ENCODE measurements at regions not wholly inside any gene's neighbourhood (a gene's known extent, or its start where the extent isn't known, plus 50 kb on each side); places are given as distances from the start of the nearest gene placed in this dataset.

GRCh38 chr11:109794501-109794900 lies 298.7 kb upstream of the ZC3H12C start:
- Histone ChIP-seq H3K9me3 (replicated peaks) (no peaks in the 10 kb centered on the region), H3K4me1 (replicated peaks) (no peaks in the 10 kb centered on the region), H3K27ac (no peak overlapping the region; the same call in 1 of the 2 replicates), H3K36me3 (no peaks in the 10 kb centered on the region), H3K27me3 (replicated peaks) (no peaks in the 10 kb centered on the region), H3K4me3 (no peak overlapping the region)
- peak in 1 of 2 experiments; percentile 4 for DNase-seq (ENCODE audit: low read depth in 1 of 2, low spot score in 2 of 2)

GRCh38 chr11:109795234-109795633 lies 298.0 kb upstream of the ZC3H12C start:
- H3K4me1 ChIP-seq (replicated peaks), result no peaks in the 10 kb centered on the region
- DNase-seq (ENCODE audit: low read depth in 1 of 2, low spot score in 2 of 2), result no peak
- no peak overlapping the region; the same call in 1 of the 2 replicates for H3K27ac ChIP-seq
- no peak overlapping the region for H3K4me3 ChIP-seq
- H3K36me3 ChIP-seq, result no peaks in the 10 kb centered on the region
- H3K9me3 ChIP-seq (replicated peaks), result no peaks in the 10 kb centered on the region
- H3K27me3 ChIP-seq (replicated peaks), result no peaks in the 10 kb centered on the region

- no peak for DNase-seq (ENCODE audit: low read depth in 1 of 2, low spot score in 2 of 2)
- Histone ChIP-seq H3K36me3 (no peaks in the 10 kb centered on the region), H3K4me3 (no peak overlapping the region), H3K27ac (no peak overlapping the region), H3K27me3 (replicated peaks) (no peaks in the 10 kb centered on the region), H3K9me3 (replicated peaks) (no peaks in the 10 kb centered on the region), H3K4me1 (replicated peaks) (no peaks in the 10 kb centered on the region)
These were observed 296.9 kb upstream of the ZC3H12C start for GRCh38 chr11:109796253-109796652.

DNA sequence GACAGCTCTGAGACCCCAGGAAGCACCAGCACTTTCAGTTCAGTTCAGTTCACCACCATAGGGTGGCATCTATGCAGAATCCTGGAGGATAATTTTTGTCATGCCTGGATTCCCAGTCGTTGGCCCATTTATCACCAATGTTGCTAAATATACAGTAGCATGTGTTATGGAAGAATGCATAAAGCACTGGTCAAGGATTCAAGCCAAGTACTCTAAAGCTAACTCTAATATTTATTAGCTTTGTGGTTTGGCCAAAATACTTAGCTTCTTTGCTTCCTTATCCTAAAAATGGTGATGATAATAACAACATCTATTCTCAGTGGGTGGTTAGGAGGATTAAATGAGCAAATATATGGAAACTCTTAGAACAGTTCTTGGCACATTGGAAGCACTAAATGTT lies 294.7 kb upstream of the ZC3H12C start:
- Histone ChIP-seq H3K36me3 (no peaks in the 10 kb centered on the region), H3K4me3 (no peak overlapping the region), H3K27me3 (replicated peaks) (no peaks in the 10 kb centered on the region), H3K9me3 (replicated peaks) (no peaks in the 10 kb centered on the region), H3K4me1 (replicated peaks) (no peaks in the 10 kb centered on the region), H3K27ac (no peak overlapping the region)
- DNase-seq (ENCODE audit: low read depth in 1 of 2, low spot score in 2 of 2), result no peak

DNA sequence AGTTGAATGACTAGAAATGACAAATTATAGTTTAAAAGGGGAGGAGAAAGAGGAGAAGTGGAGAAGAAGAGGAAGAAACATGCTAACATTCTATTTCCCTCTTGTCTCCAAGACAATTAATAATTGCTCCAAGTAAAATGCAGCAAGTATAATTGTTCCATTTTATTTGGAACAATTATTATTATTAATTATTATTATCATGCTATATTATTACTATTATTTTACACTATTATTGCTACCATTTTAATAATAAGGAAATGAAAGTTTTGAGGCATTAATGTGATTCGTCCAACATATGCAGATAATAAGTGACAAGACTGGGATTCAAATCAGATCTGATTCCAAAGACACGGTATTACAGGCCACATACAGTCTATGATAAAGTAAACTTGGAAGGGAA lies 293.6 kb upstream of the ZC3H12C start:
- DNase-seq (ENCODE audit: low read depth in 1 of 2, low spot score in 2 of 2), result no peak
- Histone ChIP-seq H3K27ac (no peak overlapping the region), H3K4me1 (replicated peaks) (no peaks in the 10 kb centered on the region), H3K27me3 (replicated peaks) (no peaks in the 10 kb centered on the region), H3K36me3 (no peaks in the 10 kb centered on the region), H3K9me3 (replicated peaks) (no peaks in the 10 kb centered on the region), H3K4me3 (no peak overlapping the region)

DNA sequence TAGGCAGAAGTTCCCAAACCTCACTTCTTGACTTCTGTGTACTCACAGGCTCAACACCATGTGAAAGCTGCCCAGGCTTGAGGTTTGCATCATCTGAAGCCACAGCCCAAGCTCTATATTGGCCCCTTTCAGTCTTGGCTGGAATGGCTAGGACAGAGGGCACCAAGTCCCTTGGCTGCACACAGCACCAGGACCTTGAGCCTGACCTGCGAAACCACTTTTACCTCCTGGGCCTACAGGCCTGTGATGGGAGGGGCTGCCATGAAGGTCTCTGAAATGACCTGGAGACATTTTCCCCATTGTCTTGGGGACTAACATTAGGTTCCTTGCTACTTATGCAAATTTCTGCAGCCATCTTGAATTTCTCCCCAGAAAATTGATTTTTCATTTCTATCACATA lies 288.3 kb upstream of the ZC3H12C start:
- Histone ChIP-seq H3K36me3 (no peaks in the 10 kb centered on the region), H3K4me1 (replicated peaks) (no peaks in the 10 kb centered on the region), H3K9me3 (replicated peaks) (no peaks in the 10 kb centered on the region), H3K4me3 (no peak overlapping the region), H3K27ac (no peak overlapping the region), H3K27me3 (replicated peaks) (no peaks in the 10 kb centered on the region)
- no peak for DNase-seq (ENCODE audit: low read depth in 1 of 2, low spot score in 2 of 2)

DNA sequence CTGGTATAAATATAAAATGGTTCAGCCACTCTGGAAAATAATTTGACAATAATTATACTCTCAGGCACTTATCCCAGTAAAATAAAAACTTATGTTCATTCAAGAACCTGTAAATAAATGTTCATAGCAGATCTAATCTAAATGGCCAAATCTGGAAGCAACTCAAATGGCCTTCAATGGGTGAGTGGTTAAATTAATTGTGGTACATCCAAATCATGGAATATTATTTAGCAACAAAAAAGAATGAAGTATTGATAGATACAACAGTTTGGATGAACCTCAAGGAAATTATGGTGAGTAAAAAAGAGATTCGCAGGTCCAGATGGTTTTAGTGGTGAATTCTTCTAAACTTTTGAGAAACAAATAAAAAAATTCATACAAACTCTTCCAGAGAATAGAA lies 287.0 kb upstream of the ZC3H12C start:
- Histone ChIP-seq H3K4me1 (replicated peaks) (no peaks in the 10 kb centered on the region), H3K4me3 (no peak overlapping the region), H3K9me3 (replicated peaks) (no peaks in the 10 kb centered on the region), H3K27me3 (replicated peaks) (no peaks in the 10 kb centered on the region), H3K27ac (no peak overlapping the region), H3K36me3 (no peaks in the 10 kb centered on the region)
- no peak for DNase-seq (ENCODE audit: low read depth in 1 of 2, low spot score in 2 of 2)

- H3K9me3 ChIP-seq (replicated peaks), result no peaks in the 10 kb centered on the region
- H3K36me3 ChIP-seq, result no peaks in the 10 kb centered on the region
- H3K4me3 ChIP-seq, result no peak overlapping the region
- no peaks in the 10 kb centered on the region for H3K27me3 ChIP-seq (replicated peaks)
- no peak for DNase-seq (ENCODE audit: low read depth in 1 of 2, low spot score in 2 of 2)
- no peaks in the 10 kb centered on the region for H3K4me1 ChIP-seq (replicated peaks)
- no peak overlapping the region for H3K27ac ChIP-seq
These were observed 284.6 kb upstream of the ZC3H12C start for GRCh38 chr11:109808569-109808968.

- H3K4me1 ChIP-seq (replicated peaks), result no peaks in the 10 kb centered on the region
- no peaks in the 10 kb centered on the region for H3K36me3 ChIP-seq
These were observed 278.4 kb upstream of the ZC3H12C start for GRCh38 chr11:109814824-109815223.

GRCh38 chr11:109815500-109816150 lies 277.6 kb upstream of the ZC3H12C start:
- H3K27ac ChIP-seq, result no peak overlapping the region
- no peaks in the 10 kb centered on the region for H3K9me3 ChIP-seq (replicated peaks)
- H3K4me3 ChIP-seq, result no peak overlapping the region
- no peaks in the 10 kb centered on the region for H3K27me3 ChIP-seq (replicated peaks)
- no peaks in the 10 kb centered on the region for H3K4me1 ChIP-seq (replicated peaks)
- H3K36me3 ChIP-seq, result no peaks in the 10 kb centered on the region
- no peak for DNase-seq (ENCODE audit: low read depth in 1 of 2, low spot score in 2 of 2)

More at GRCh38 chr11:109814824-109815223, 278.4 kb upstream of the ZC3H12C start:
- Histone ChIP-seq H3K27me3 (replicated peaks) (no peaks in the 10 kb centered on the region), H3K27ac (no peak overlapping the region), H3K4me3 (no peak overlapping the region), H3K9me3 (replicated peaks) (no peaks in the 10 kb centered on the region)
- DNase-seq (ENCODE audit: low read depth in 1 of 2, low spot score in 2 of 2), result no peak

- Histone ChIP-seq H3K36me3 (no peaks in the 10 kb centered on the region), H3K4me3 (no peak overlapping the region), H3K9me3 (replicated peaks) (no peaks in the 10 kb centered on the region), H3K27me3 (replicated peaks) (no peaks in the 10 kb centered on the region), H3K27ac (no peak overlapping the region), H3K4me1 (replicated peaks) (no peaks in the 10 kb centered on the region)
- no peak for DNase-seq (ENCODE audit: low read depth in 1 of 2, low spot score in 2 of 2)
These were observed 274.9 kb upstream of the ZC3H12C start for GRCh38 chr11:109818290-109818689.

DNA sequence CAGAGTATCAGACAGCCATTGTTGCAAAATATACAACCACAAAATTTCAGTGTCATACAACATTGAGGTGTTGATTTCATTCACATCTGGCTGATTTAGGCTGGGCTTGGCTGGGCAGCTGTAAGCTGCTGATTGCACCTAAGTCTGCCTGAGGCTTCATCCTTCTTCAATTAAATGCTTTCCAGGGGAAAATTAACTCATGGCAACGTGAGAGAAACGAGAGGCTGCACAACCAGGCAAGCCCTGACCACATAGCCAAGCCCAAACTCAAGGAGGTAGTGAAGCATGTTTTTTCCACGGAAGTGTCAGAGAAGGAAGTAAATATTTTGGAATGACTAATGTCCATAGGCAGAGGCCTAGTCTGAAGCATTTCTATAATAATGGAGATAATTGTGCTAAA lies 273.8 kb upstream of the ZC3H12C start:
- Histone ChIP-seq H3K4me1 (replicated peaks) (no peaks in the 10 kb centered on the region), H3K9me3 (replicated peaks) (no peaks in the 10 kb centered on the region), H3K4me3 (no peak overlapping the region), H3K27ac (no peak overlapping the region), H3K36me3 (no peaks in the 10 kb centered on the region), H3K27me3 (replicated peaks) (no peaks in the 10 kb centered on the region)
- no peak for DNase-seq (ENCODE audit: low read depth in 1 of 2, low spot score in 2 of 2)

GRCh38 chr11:109821511-109821910 lies 271.7 kb upstream of the ZC3H12C start:
- H3K27ac ChIP-seq, result no peak overlapping the region
- H3K4me1 ChIP-seq (replicated peaks), result no peaks in the 10 kb centered on the region
- H3K9me3 ChIP-seq (replicated peaks), result no peaks in the 10 kb centered on the region
- H3K4me3 ChIP-seq, result no peak overlapping the region
- no peaks in the 10 kb centered on the region for H3K27me3 ChIP-seq (replicated peaks)
- no peaks in the 10 kb centered on the region for H3K36me3 ChIP-seq
- DNase-seq (ENCODE audit: low read depth in 1 of 2, low spot score in 2 of 2), result no peak

DNA sequence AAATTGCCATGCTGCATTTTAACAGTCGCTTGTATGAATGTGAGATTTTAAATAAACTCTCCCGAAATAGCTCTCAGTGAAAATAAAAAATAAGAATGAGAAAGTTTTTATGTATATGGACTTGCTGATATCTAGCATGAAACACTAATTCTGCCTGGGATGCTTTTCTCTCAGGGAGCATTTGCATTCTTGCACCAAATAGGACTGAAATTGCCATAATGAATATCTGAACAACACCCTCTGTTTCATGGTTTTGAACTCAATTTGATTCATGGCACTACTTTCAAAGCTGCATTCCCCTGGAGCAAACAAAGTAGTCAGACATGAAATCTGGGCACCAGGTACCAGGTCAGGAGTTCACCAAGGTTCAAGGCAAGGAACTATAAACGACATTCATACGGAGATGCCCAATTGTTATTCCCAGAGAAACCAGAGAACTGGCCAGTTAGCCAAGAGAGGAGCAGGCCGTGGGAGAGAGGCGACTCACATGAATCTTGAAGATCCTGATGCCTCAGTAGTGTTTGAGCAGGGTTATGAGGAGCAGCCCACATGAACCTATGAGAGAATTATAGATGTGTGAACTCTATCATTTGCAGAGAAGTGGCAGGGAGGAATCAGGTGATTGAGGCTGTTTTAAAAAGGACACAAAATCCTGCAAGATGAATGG lies 270.6 kb upstream of the ZC3H12C start:
- H3K4me3 ChIP-seq, result no peak overlapping the region
- H3K27me3 ChIP-seq (replicated peaks), result no peaks in the 10 kb centered on the region
- DNase-seq (ENCODE audit: low read depth in 1 of 2, low spot score in 2 of 2), result no peak
- no peaks in the 10 kb centered on the region for H3K9me3 ChIP-seq (replicated peaks)
- no peak overlapping the region for H3K27ac ChIP-seq
- no peaks in the 10 kb centered on the region for H3K4me1 ChIP-seq (replicated peaks)
- no peaks in the 10 kb centered on the region for H3K36me3 ChIP-seq

DNA sequence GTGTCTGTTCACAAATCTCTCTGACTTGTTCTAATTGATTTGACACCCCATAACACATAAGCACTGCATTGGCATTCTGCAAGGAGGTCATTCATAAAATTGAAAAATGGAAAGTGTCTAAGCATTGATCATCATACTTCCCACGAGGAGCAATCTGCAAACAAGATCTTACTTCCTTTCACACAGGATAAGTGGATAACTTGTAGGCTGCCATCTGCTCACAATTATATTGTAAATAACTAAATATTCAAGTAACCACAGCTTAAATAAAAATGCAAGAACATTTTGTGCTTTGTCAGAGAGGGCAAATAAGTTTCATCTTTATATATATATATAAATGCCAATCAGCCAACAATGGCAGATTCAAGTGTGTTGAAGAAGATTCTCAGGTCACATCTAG lies 264.8 kb upstream of the ZC3H12C start:
- Histone ChIP-seq H3K9me3 (replicated peaks) (no peaks in the 10 kb centered on the region), H3K27ac (no peak overlapping the region), H3K36me3 (no peaks in the 10 kb centered on the region), H3K4me1 (replicated peaks) (no peaks in the 10 kb centered on the region), H3K4me3 (no peak overlapping the region), H3K27me3 (replicated peaks) (no peaks in the 10 kb centered on the region)
- DNase-seq (ENCODE audit: low read depth in 1 of 2, low spot score in 2 of 2), result no peak
